H1 (cell line): ENCODE measurements at regions not wholly inside any gene's neighbourhood (a gene's known extent, or its start where the extent isn't known, plus 50 kb on each side); places are given as distances from the start of the nearest gene placed in this dataset.

Experiments
- MAX ChIP-seq: IDR thresholded peaks from 2 replicates; pipeline ENCODE4 v1.6.1; 2012; ENCODE audit warnings: inconsistent platforms
- SIN3A ChIP-seq, 2 experiments: IDR thresholded peaks in 1 of 2; conservative IDR thresholded peaks in 1 of 2; 2 replicates each; pipeline ENCODE4 v1.6.1; 2011 to 2012; ENCODE audit warnings: low read length in 2 of 2, improper control_type of control experiment in 1 of 2, low read depth in 1 of 2, mild to moderate bottlenecking in 1 of 2

GRCh38 chr11:42906226-42906625, 405.6 kb upstream of the API5 start:
- TF ChIP-seq SIN3A (conservative IDR thresholded peaks at IDR 0.05 in 1 of 2, IDR thresholded peaks at IDR 0.05 in 1 of 2; ENCODE audit: low read depth in 1 of 2, low read length in 2 of 2): no peak
- no peak for TF ChIP-seq MAX
